K562 (cell line): ENCODE measurements at regions not wholly inside any gene's neighbourhood (a gene's known extent, or its start where the extent isn't known, plus 50 kb on each side); places are given as distances from the start of the nearest gene placed in this dataset.

Experiments
- ATAC-seq: fragments of 200-7000 bp; cut with Tn5 transposase; 3 replicates; pipeline ENCODE4 v1.9.1; 2020; ENCODE audit warnings: moderate library complexity
- BruUV-seq: library from RNA; stranded (reverse); fragments of 400-500 nt; replicated peaks from 2 replicates; lab custom pipeline; 2021; lab: Mats Ljungman, UMichigan
- CTCF ChIA-PET: fragments of 300-600 bp; formaldehyde crosslinking; extraction: SDS; loops from one replicate; lab custom pipeline; 2021; ENCODE audit warnings: low intra/inter-chr PET ratio; lab: Yijun Ruan, JAX
- POLR2A ChIA-PET: fragments of 300-600, 350-650 bp; sonication (Branson Sonifier 250); formaldehyde crosslinking; extraction: SDS; loops from one replicate; lab custom pipeline; 2021; ENCODE audit warnings: antibody characterized with exemption, inconsistent platforms; lab: Yijun Ruan, JAX
- DNase-seq, 4 experiments: peaks; one replicate each; pipeline versions ENCODE4 v3.0.0 to v3.0.0-alpha.2; 2011 to 2018; ENCODE audit warnings: low spot score in 3 of 4, mixed read lengths in 3 of 4; ENCODE audit errors: extremely low read depth in 1 of 4
- FAIRE-seq: peaks from 2 replicates; lab custom pipeline; 2011; peaks lifted over from hg19 to GRCh38; lab: Jason Lieb, UNC
- H2AFZ ChIP-seq: 2 replicates; pipeline ENCODE4 v1.6.0; 2011; ENCODE audit warnings: low read depth, low read length, control low read depth, inconsistent platforms
- H3K27ac ChIP-seq: fragments of 200-600 bp; 3 replicates; pipeline ENCODE4 v1.8.0; 2011; ENCODE audit warnings: low read depth, mild to moderate bottlenecking, control low read depth, inconsistent platforms, low read length, moderate library complexity, mixed read lengths; ENCODE audit errors: extremely low read depth
- H3K27me3 ChIP-seq, 2 experiments: fragments of 300-600 bp in 1 of 2; 2 replicates in 1 of 2; 3 replicates in 1 of 2; pipeline versions ENCODE4 v1.6.0 to v1.8.0; 2011; ENCODE audit warnings: inconsistent platforms in 2 of 2, low read length in 2 of 2, mild to moderate bottlenecking in 1 of 2, mixed read lengths in 1 of 2, moderate library complexity in 1 of 2; ENCODE audit not compliant: control insufficient read depth in 2 of 2, insufficient read depth in 2 of 2
- H3K36me3 ChIP-seq: fragments of 300-600 bp; 3 replicates; pipeline ENCODE4 v1.8.0; 2011; ENCODE audit warnings: mild to moderate bottlenecking, low read length, inconsistent platforms; ENCODE audit not compliant: control insufficient read depth, insufficient read depth
- H3K4me1 ChIP-seq, 2 experiments: fragments of 200-600 bp in 1 of 2; replicated peaks in 1 of 2; 2 replicates in 1 of 2; 3 replicates in 1 of 2; pipeline versions ENCODE4 v1.5.1 to v1.8.0; 2011; ENCODE audit warnings: inconsistent platforms in 2 of 2, low read length in 2 of 2, mild to moderate bottlenecking in 1 of 2, mixed read lengths in 1 of 2, moderate library complexity in 1 of 2; ENCODE audit not compliant: control insufficient read depth in 2 of 2, insufficient read depth in 2 of 2
- H3K4me2 ChIP-seq: 2 replicates; pipeline ENCODE4 v1.6.1; 2011; ENCODE audit warnings: low read length, control low read depth, inconsistent platforms, mixed read lengths; ENCODE audit not compliant: insufficient read depth
- H3K4me3 ChIP-seq: fragments of 200-600 bp; sonication (generic), shearing (Covaris generic); 2 replicates; pipeline ENCODE4 v1.5.1; 2016; ENCODE audit warnings: control low read depth, inconsistent platforms
- H3K79me2 ChIP-seq: fragments of 200-600 bp; 3 replicates; pipeline ENCODE4 v1.8.0; 2011; ENCODE audit warnings: low read length, inconsistent platforms; ENCODE audit not compliant: control insufficient read depth, insufficient read depth
- H3K9ac ChIP-seq, 2 experiments: 2 replicates each; pipeline versions ENCODE4 v1.6.0 to v1.6.1; 2011; ENCODE audit warnings: low read depth in 2 of 2, low read length in 2 of 2, control low read depth in 1 of 2, inconsistent platforms in 1 of 2, mild to moderate bottlenecking in 1 of 2, mixed read lengths in 1 of 2; ENCODE audit not compliant: insufficient read depth in 1 of 2
- H3K9me1 ChIP-seq: one replicate; pipeline ENCODE4 v1.6.0; 2011; ENCODE audit warnings: inconsistent platforms, mild to moderate bottlenecking, low read length, moderate library complexity; ENCODE audit not compliant: control insufficient read depth, insufficient read depth
- H3K9me3 ChIP-seq: replicated peaks from 2 replicates; pipeline ENCODE4 v1.5.1; 2011; ENCODE audit warnings: low read depth, low read length, inconsistent platforms; ENCODE audit not compliant: control insufficient read depth, insufficient read depth
- H4K20me1 ChIP-seq: replicated peaks from 2 replicates; pipeline ENCODE4 v1.6.1; 2011; ENCODE audit warnings: low read length, inconsistent platforms, mixed read lengths; ENCODE audit not compliant: control insufficient read depth, insufficient read depth
- ATF6 ChIP-seq: sonication (generic); formaldehyde crosslinking; IDR thresholded peaks from 2 replicates; pipeline ENCODE4 v1.4.0; 2020; ENCODE audit warnings: mild to moderate bottlenecking, missing genetic modification reagents
- BACH1 ChIP-seq: fragments of 200-800 bp; sonication (Bioruptor generic); IDR thresholded peaks from 2 replicates; pipeline ENCODE4 v1.6.1; 2016; ENCODE audit warnings: missing genetic modification characterization, missing compliant biosample characterization
- BRD4 ChIP-seq: fragments of 200-600 bp; sonication (generic); IDR thresholded peaks from 2 replicates; pipeline ENCODE4 v1.6.1; 2017; ENCODE audit warnings: inconsistent platforms
- CCNT2 ChIP-seq: IDR thresholded peaks from 2 replicates; pipeline ENCODE4 v1.6.1; 2011; ENCODE audit warnings: borderline replicate concordance, low read depth, mild to moderate bottlenecking, moderate library complexity, mixed read lengths, low read length; ENCODE audit not compliant: insufficient read length; ENCODE audit errors: extremely low read depth
- CEBPB ChIP-seq: fragments of 450-650 bp; IDR thresholded peaks from 2 replicates; pipeline ENCODE4 v1.6.1; 2016; ENCODE audit warnings: missing genetic modification characterization, missing compliant biosample characterization
- CHAMP1 ChIP-seq: fragments of 450-650 bp; IDR thresholded peaks from 2 replicates; pipeline ENCODE4 v1.6.1; 2016; ENCODE audit warnings: mild to moderate bottlenecking
- CREM ChIP-seq: IDR thresholded peaks from 2 replicates; pipeline ENCODE4 v1.6.1; 2014; ENCODE audit warnings: antibody characterized with exemption, low read depth
- ELF1 ChIP-seq: fragments of 200-800 bp; sonication (Bioruptor generic); IDR thresholded peaks from 2 replicates; pipeline ENCODE4 v1.6.1; 2016; ENCODE audit warnings: missing genetic modification characterization, missing compliant biosample characterization
- ESRRA ChIP-seq: fragments of 450-650 bp; IDR thresholded peaks from 2 replicates; pipeline ENCODE4 v1.6.1; 2014; ENCODE audit warnings: low read depth, mild to moderate bottlenecking, moderate library complexity, borderline replicate concordance
- FOXA3 ChIP-seq, 2 experiments: fragments of 450-650 bp in 1 of 2; sonication (generic) in 1 of 2; formaldehyde crosslinking; IDR thresholded peaks in 1 of 2; conservative IDR thresholded peaks in 1 of 2; 2 replicates each; pipeline versions ENCODE4 v1.4.0 to v1.8.0; 2020 to 2022; ENCODE audit warnings: mild to moderate bottlenecking in 2 of 2, missing genetic modification reagents in 1 of 2
- GABPA ChIP-seq: fragments of 200-800 bp; sonication (Bioruptor generic); conservative IDR thresholded peaks from 2 replicates; pipeline ENCODE4 v1.6.1; 2016; ENCODE audit warnings: low read depth, missing genetic modification characterization, missing compliant biosample characterization
- MAFG ChIP-seq: fragments of 450-650 bp; conservative IDR thresholded peaks from 2 replicates; pipeline ENCODE4 v1.6.1; 2016; ENCODE audit warnings: missing genetic modification characterization, missing compliant biosample characterization
- MIER1 ChIP-seq: fragments of 450-650 bp; IDR thresholded peaks from 2 replicates; pipeline ENCODE4 v1.6.1; 2016; ENCODE audit warnings: antibody characterized with exemption, mild to moderate bottlenecking, low read depth
- MTA2 ChIP-seq: fragments of 450-650 bp; IDR thresholded peaks from 2 replicates; pipeline ENCODE4 v1.6.1; 2016; ENCODE audit warnings: low read depth
- NCOA1 ChIP-seq: fragments of 450-650 bp; IDR thresholded peaks from 2 replicates; pipeline ENCODE4 v1.6.1; 2016; ENCODE audit warnings: low read depth
- RUNX1 ChIP-seq: sonication (generic); IDR thresholded peaks from 2 replicates; pipeline ENCODE4 v1.6.1; 2016; ENCODE audit warnings: antibody characterized with exemption, low read depth
- SRSF3 ChIP-seq: fragments of 200-400 bp; formaldehyde crosslinking; IDR thresholded peaks from 2 replicates; pipeline ENCODE4 v1.6.1; 2016; ENCODE audit warnings: mild to moderate bottlenecking, low read length, moderate library complexity; ENCODE audit not compliant: insufficient read depth
- ZBTB17 ChIP-seq: fragments of 450-650 bp; formaldehyde crosslinking; IDR thresholded peaks from 2 replicates; pipeline ENCODE4 v1.4.0; 2020; ENCODE audit warnings: mild to moderate bottlenecking
- ZNF124 ChIP-seq: sonication (generic); formaldehyde crosslinking; IDR thresholded peaks from 2 replicates; pipeline ENCODE4 v1.8.1; 2022; ENCODE audit warnings: missing genetic modification reagents
- ZNF175 ChIP-seq: fragments of 200-800 bp; sonication (Bioruptor generic); IDR thresholded peaks from 2 replicates; pipeline ENCODE4 v1.6.1; 2016; ENCODE audit warnings: low read depth, mild to moderate bottlenecking, missing genetic modification characterization, missing compliant biosample characterization
- ZNF75A ChIP-seq: fragments of 450-650 bp; formaldehyde crosslinking; IDR thresholded peaks from 2 replicates; pipeline ENCODE4 v1.4.0; 2020; ENCODE audit warnings: mild to moderate bottlenecking
- WGBS: fragments of 100-300 bp; shearing (Covaris generic); methylation state at CpG from one replicate; pipeline ENCODE4 v1.1.6; 2016; ENCODE audit warnings: low coverage, mixed read lengths; ENCODE audit not compliant: insufficient coverage; ENCODE audit errors: missing lambda C conversion rate; 5-methylcytosine and 5-hydroxymethylcytosine counted together
- in situ Hi-C: fragments of 300-500 bp; cut with MboI; formaldehyde crosslinking; loops from 4 replicates; pipeline ENCODE4 v1.15.0; 2018; ENCODE audit warnings: inconsistent platforms, mixed read lengths
- intact Hi-C: fragments of 100-400 bp; cut with micrococcal nuclease; formaldehyde crosslinking; loops from 2 replicates; pipeline ENCODE4 v1.14.2; 2022

- intact Hi-C loops: no loop called here
- in situ Hi-C loops: no loop called here
- H3K27me3 ChIP-seq: no peaks in the 10 kb centered on the region
- peaks cover 0 to 29% of the 10 kb centered on the region in 2 experiments; a peak in 4 of 5 replicates for H3K4me1 ChIP-seq
- peak overlapping the region; percentile 44 for H3K4me2 ChIP-seq
- peak overlapping the region; percentile 16; the same call in 2 of the 3 replicates for H3K27ac ChIP-seq
- no peaks in the 10 kb centered on the region for H3K79me2 ChIP-seq
- no peak overlapping the region for H3K9ac ChIP-seq
- POLR2A ChIA-PET: no interaction called here
- FAIRE-seq: peak; percentile 67
- H3K4me3 ChIP-seq: no peak overlapping the region
- no TSS peak for BruUV-seq
- H3K36me3 ChIP-seq: no peaks in the 10 kb centered on the region
- H3K9me1 ChIP-seq: no peaks in the 10 kb centered on the region
- CTCF ChIA-PET: no interaction called here
- H3K9me3 ChIP-seq: no peaks in the 10 kb centered on the region
- ATAC-seq: peak; percentile 82
- 10% methylated on average over 4 of the region's 4 CpGs for WGBS
- peak overlapping the region; percentile 52 for H2AFZ ChIP-seq
- no peaks in the 10 kb centered on the region for H4K20me1 ChIP-seq
- DNase-seq: peak in 2 of 4 experiments; percentile 36 to 62
- peak; percentile 35 for TF ChIP-seq GABPA (tag)
- TF ChIP-seq ATF6 (CRISPR knock-in tag): no peak
- TF ChIP-seq MAFG (tag): 0 out of 2 replicates have a peak, but pooled peaks have one; percentile 16
- 0 out of 2 replicates have a peak, but pooled peaks have one; percentile 26 for TF ChIP-seq ELF1 (tag)
- TF ChIP-seq NCOA1: no peak
- peak; percentile 21 for TF ChIP-seq CCNT2
- no peak for TF ChIP-seq ZNF124 (CRISPR knock-in tag)
- TF ChIP-seq ZNF75A (CRISPR knock-in tag): no peak
- TF ChIP-seq SRSF3: no peak
- 0 out of 2 replicates have a peak, but pooled peaks have one; percentile 20 for TF ChIP-seq ESRRA
- no peak for TF ChIP-seq MIER1
- no peak for TF ChIP-seq MTA2
- TF ChIP-seq ZNF175 (CRISPR knock-in tag): 0 out of 2 replicates have a peak, but pooled peaks have one; percentile 64
- 0 out of 4 replicates have a peak, but pooled peaks of 1 of the 2 experiments have one; percentile 21 for TF ChIP-seq FOXA3 (CRISPR knock-in tag; conservative IDR thresholded peaks at IDR 0.05 in 1 of 2, IDR thresholded peaks at IDR 0.05 in 1 of 2)
- TF ChIP-seq CREM: no peak
- no peak for TF ChIP-seq RUNX1
- no peak for TF ChIP-seq CEBPB (tag)
- no peak for TF ChIP-seq ZBTB17 (CRISPR knock-in tag)
- TF ChIP-seq BRD4: no peak
- TF ChIP-seq CHAMP1: no peak
- 0 out of 2 replicates have a peak, but pooled peaks have one; percentile 37 for TF ChIP-seq BACH1 (tag)
Observed at GRCh38 chr12:27859648-27860047, 79.6 kb upstream of the MANSC4 start.
